Left lung (tissue), 4 donors: ENCODE measurements at regions not wholly inside any gene's neighbourhood (a gene's known extent, or its start where the extent isn't known, plus 50 kb on each side); places are given as distances from the start of the nearest gene placed in this dataset.
"Not testable (repeated sequence)": the region's sequence is repeated elsewhere in the genome, so short reads cannot be mapped to it uniquely, and the experiment has no call there.

Experiments used
- ATAC-seq: fragments of 200-7000 bp; cut with Tn5 transposase; one replicate; pipeline ENCODE4 v1.9.1; 2020; ENCODE audit warnings: moderate library complexity
- DNase-seq, 4 donors: peaks; one replicate each; pipeline ENCODE4 v3.0.0-alpha.2; 2013 to 2020
- H3K27ac ChIP-seq, 2 donors: fragments of 200-600 bp; sonication (generic) in 1 of 2; one replicate each; pipeline versions ENCODE4 v1.5.0 to v1.8.0; 2020 to 2021
- H3K27me3 ChIP-seq, 2 donors: fragments of 200-600 bp; sonication (generic) in 1 of 2; one replicate each; pipeline versions ENCODE4 v1.5.0 to v1.8.0; 2020 to 2021
- H3K36me3 ChIP-seq, 2 donors: fragments of 200-600 bp; sonication (generic) in 1 of 2; one replicate each; pipeline versions ENCODE4 v1.5.0 to v1.8.0; 2020 to 2021
- H3K4me1 ChIP-seq, 2 donors: fragments of 200-600 bp; one replicate each; pipeline ENCODE4 v1.8.0; 2021
- H3K4me3 ChIP-seq, 2 donors: fragments of 200-600 bp; sonication (generic) in 1 of 2; one replicate each; pipeline versions ENCODE4 v1.5.0 to v1.8.0; 2020 to 2021; ENCODE audit warnings: mild to moderate bottlenecking in 1 of 2
- H3K9me3 ChIP-seq, 2 donors: fragments of 200-600 bp; sonication (generic) in 1 of 2; one replicate each; pipeline versions ENCODE4 v1.5.0 to v1.8.0; 2020 to 2021
- intact Hi-C, 2 donors: fragments of 100-400 bp; cut with DNase I; formaldehyde crosslinking; loops; one replicate each; pipeline versions ENCODE4 v1.11.2 to v1.14.2; 2022
- TF ChIP-seq, protein P1 (sequence below), 2 donors: fragments of 200-600 bp; sonication (generic) in 1 of 2; IDR thresholded peaks; one replicate each; pipeline versions ENCODE4 v1.5.0 to v1.8.0; 2021; ENCODE audit warnings: antibody characterized with exemption in 2 of 2
- donor health status: DM: no; HTN: yes; CAD: no.
- donor health status: DM: no; HTN: no; CAD: no.

DNA sequence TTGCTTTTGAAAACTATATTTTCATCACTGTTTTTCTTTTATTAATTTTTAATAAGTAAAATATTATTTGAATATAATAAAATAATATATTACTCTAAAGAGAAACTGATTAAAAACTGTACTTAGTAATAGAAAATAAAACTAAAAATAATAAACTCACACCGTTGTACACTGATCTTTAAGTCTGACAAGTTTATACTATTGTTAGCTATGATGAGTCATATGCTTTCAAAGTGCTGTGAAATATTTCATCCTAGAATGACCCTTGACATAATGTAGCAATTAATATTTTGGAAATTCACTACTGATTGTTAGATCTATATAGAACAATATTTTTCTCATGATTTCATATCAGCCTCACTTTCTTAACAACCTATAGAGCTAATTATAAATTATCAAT lies 1040.6 kb upstream of the SPRY2 start:
- Histone ChIP-seq H3K4me3 (no peak overlapping the region), H3K27ac (no peak overlapping the region), H3K27me3 (no peaks in the 10 kb centered on the region), H3K9me3 (peaks cover 0 to 6% of the 10 kb centered on the region in 2 donors), H3K36me3 (no peaks in the 10 kb centered on the region), H3K4me1 (no peaks in the 10 kb centered on the region)
- ATAC-seq, result no peak
- no peak for DNase-seq
- intact Hi-C loops, result no loop called here
- TF ChIP-seq, protein P1, sequence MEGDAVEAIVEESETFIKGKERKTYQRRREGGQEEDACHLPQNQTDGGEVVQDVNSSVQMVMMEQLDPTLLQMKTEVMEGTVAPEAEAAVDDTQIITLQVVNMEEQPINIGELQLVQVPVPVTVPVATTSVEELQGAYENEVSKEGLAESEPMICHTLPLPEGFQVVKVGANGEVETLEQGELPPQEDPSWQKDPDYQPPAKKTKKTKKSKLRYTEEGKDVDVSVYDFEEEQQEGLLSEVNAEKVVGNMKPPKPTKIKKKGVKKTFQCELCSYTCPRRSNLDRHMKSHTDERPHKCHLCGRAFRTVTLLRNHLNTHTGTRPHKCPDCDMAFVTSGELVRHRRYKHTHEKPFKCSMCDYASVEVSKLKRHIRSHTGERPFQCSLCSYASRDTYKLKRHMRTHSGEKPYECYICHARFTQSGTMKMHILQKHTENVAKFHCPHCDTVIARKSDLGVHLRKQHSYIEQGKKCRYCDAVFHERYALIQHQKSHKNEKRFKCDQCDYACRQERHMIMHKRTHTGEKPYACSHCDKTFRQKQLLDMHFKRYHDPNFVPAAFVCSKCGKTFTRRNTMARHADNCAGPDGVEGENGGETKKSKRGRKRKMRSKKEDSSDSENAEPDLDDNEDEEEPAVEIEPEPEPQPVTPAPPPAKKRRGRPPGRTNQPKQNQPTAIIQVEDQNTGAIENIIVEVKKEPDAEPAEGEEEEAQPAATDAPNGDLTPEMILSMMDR (IDR thresholded peaks at IDR 0.05), result no peak

DNA sequence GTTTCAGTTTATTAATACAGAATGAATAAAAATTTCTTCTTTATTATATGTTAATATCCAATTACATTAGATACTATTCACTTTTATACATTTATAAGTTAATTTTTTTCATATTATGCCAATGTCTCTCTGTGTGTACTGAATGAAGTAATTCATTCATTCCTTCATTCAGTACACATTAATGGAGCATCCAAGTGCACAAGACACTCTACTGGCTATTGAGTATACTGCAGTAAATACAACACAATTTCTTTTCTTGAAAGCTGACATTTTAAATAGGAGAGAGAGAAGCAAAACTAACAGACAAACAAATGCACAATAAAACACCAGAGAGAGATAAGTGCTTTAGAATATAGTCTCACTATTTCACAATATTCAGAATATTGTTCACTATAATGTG lies 1038.3 kb upstream of the SPRY2 start:
- intact Hi-C loops, result no loop called here
- no peak for ATAC-seq
- DNase-seq, result no peak
- Histone ChIP-seq H3K27me3 (no peaks in the 10 kb centered on the region), H3K36me3 (no peaks in the 10 kb centered on the region), H3K27ac (no peak overlapping the region), H3K4me1 (no peaks in the 10 kb centered on the region), H3K9me3 (peaks cover 0 to 4% of the 10 kb centered on the region in 2 donors), H3K4me3 (no peak overlapping the region)
- TF ChIP-seq, protein P1 (IDR thresholded peaks at IDR 0.05), result no peak

DNA sequence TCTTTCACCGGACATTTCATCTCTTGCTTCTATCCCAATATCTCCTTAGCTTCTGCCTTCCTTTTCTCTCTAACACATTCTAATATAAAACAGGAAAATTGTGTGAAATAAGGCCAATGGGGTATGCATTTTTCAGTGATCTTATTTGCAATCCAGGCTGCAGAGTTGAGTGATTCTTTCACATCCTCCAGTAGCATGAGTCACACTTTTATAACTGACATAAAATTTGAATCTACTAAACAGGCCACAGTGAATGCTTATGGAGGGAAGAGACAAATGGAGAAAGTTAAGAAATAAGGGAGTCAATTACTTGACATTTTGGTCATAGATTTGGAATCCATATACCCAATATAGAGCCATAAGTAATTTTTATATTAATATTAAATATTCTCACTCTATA lies 1037.0 kb upstream of the SPRY2 start:
- no peak for DNase-seq
- no peak for ATAC-seq
- TF ChIP-seq, protein P1 (IDR thresholded peaks at IDR 0.05), result no peak
- Histone ChIP-seq H3K4me3 (no peak overlapping the region), H3K27me3 (no peaks in the 10 kb centered on the region), H3K36me3 (no peaks in the 10 kb centered on the region), H3K9me3 (peaks cover 0 to 1% of the 10 kb centered on the region in 2 donors), H3K4me1 (no peaks in the 10 kb centered on the region), H3K27ac (no peak overlapping the region)
- intact Hi-C loops, result no loop called here

DNA sequence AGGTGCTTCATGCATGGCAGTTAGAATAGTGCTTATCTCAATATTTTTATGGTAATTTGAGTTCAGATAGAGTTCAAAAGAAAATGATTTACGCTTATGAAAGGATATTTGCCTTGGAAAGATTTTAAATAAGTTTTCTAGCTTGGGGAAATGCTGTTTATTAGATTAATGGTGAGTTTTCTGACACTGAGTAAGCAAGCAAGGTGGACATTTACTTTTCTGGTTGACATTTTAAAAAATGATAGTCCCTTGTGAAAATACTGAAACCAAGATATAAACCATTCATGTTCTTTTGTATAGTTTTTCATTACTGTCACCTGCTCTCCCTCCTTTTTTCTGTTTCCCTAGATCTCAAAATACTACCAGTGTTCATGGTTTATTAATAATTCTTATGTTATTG lies 1034.8 kb upstream of the SPRY2 start:
- intact Hi-C loops, result no loop called here
- ATAC-seq, result no peak
- no peaks in the 10 kb centered on the region for H3K36me3 ChIP-seq
- peaks cover 0 to 2% of the 10 kb centered on the region in 2 donors for H3K9me3 ChIP-seq
- TF ChIP-seq, protein P1 (IDR thresholded peaks at IDR 0.05), result no peak
- no peak overlapping the region for H3K4me3 ChIP-seq
- H3K27me3 ChIP-seq, result no peaks in the 10 kb centered on the region
- no peak for DNase-seq
- no peaks in the 10 kb centered on the region for H3K4me1 ChIP-seq
- no peak overlapping the region for H3K27ac ChIP-seq

DNA sequence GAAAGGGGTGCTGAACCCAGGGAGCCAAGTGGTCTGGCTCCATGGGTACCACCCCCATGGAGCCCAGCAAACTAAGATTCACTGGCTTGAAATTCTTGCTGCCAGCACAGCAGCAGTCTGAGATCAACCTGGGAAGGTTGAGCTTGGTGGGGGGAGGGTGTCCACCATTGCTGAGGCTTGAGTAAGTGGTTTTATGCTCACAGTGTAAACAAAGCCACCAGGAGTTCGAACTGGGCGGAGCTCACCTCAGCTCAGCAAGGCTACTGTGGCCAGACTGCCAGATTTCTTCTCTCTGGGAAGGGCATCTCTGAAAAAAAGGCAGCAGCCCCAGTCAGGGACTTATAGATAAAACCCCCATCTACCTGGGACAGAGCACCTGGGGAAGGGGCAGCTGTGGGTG lies 1021.8 kb upstream of the SPRY2 start:
- H3K4me1 ChIP-seq, H3K36me3 ChIP-seq, H3K4me3 ChIP-seq, intact Hi-C loops, H3K27ac ChIP-seq, H3K27me3 ChIP-seq: not testable (repeated sequence)
- DNase-seq (peak in 1 of 4 donors; percentile 7), ATAC-seq (peak; percentile 48)
- peaks cover 0 to 24% of the 10 kb centered on the region in 2 donors for H3K9me3 ChIP-seq

DNA sequence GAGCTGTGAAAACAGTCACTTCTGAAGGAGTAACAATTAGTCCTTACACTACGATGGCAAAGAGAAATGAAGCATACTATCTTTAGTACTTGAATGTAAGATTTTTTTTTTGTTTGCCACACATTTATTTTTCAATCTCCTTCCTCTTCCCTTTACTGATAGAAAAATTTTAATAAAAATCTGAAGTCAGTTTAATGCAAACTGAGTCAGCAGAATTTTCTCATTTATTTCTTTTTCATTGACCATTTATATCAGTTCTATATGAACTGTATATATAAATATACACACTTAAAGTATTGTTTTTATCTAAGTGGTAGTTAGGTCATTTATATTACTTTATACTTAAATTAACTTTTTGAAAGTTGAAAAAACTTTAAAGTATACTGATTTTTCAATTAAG lies 1009.1 kb upstream of the SPRY2 start:
- no peak overlapping the region for H3K27ac ChIP-seq
- no peaks in the 10 kb centered on the region for H3K27me3 ChIP-seq
- no peaks in the 10 kb centered on the region for H3K9me3 ChIP-seq
- H3K4me3 ChIP-seq, result no peak overlapping the region
- no peaks in the 10 kb centered on the region for H3K36me3 ChIP-seq
- no peaks in the 10 kb centered on the region for H3K4me1 ChIP-seq
- DNase-seq, result no peak
- TF ChIP-seq, protein P1 (IDR thresholded peaks at IDR 0.05), result no peak
- intact Hi-C loops, result no loop called here
- ATAC-seq, result no peak

DNA sequence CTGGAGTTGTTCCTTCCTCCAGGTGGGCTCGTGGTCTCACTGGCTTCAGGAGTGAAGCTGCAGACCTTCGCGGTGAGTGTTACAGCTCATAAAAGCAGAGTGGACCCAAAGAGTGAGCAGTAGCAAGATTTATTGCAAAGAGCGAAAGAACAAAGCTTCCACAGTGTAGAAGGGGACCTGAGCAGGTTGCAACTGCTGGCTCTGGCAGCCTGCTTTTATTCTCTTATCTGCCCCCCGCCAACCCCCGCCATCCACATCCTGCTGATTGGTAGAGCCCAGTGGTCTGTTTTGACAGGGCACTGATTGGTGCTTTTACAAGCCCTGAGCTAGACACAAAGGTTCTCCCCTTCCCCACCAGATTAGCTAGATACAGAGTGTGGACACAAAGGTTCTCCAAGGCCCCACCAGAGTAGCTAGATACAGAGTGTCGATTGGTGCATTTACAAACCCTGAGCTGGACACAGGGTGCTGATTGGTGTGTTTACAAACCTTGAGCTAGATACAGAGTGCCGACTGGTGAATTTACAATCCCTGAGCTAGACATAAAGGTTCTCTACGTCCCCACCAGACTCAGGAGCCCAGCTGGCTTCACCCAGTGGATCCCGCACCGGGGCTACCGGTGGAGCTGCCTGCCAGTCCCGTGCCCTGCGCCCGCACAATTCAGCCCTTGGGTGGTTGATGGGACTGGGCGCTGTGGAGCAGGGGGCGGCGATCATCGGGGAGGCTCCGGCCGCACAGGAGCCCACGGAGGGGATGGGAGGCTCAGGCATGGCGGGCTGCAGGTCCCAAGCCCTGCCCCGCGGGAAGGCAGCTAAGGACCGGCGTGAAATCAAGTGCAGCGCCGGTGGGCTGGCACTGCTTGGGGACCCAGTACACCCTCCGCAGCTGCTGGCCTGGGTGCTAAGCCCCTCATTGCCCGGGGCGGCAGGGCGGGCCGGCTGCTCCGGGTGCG lies 999.5 kb upstream of the SPRY2 start:
- intact Hi-C loops, H3K27me3 ChIP-seq, ATAC-seq, H3K4me3 ChIP-seq, H3K36me3 ChIP-seq, H3K27ac ChIP-seq, H3K4me1 ChIP-seq, H3K9me3 ChIP-seq: not testable (repeated sequence)
- peak in 1 of 4 donors; percentile 53 for DNase-seq

DNA sequence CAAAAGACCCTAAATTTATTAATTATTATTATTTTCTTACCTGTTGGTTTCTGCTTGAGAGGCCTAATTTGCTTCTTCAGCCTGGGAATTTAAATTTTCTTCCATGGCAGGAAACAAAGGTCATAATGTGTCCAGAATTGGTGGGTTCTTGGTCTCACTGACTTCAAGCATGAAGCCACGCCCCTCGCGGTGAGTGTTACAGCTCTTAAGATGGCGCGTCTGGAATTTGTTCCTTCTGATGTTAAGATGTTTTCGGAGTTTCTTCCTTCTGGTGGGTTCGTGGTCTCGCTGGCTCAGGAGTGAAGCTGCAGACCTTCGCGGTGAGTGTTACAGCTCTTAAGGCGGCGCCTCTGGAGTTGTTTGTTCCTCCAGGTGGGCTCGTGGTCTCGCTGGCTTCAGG lies 998.7 kb upstream of the SPRY2 start:
- H3K27ac ChIP-seq, H3K27me3 ChIP-seq, H3K36me3 ChIP-seq, intact Hi-C loops, H3K9me3 ChIP-seq, H3K4me1 ChIP-seq, DNase-seq, H3K4me3 ChIP-seq, ATAC-seq: not testable (repeated sequence)
